Caco-2 (cell line): ENCODE measurements at regions not wholly inside any gene's neighbourhood (a gene's known extent, or its start where the extent isn't known, plus 50 kb on each side); places are given as distances from the start of the nearest gene placed in this dataset.

Experiments
- BruUV-seq: library from RNA; stranded (reverse); fragments of 400-500 nt; replicated peaks from 2 replicates; lab custom pipeline; 2021; lab: Mats Ljungman, UMichigan
- CTCF ChIA-PET: fragments of 300-600 bp; sonication (Branson Sonifier 250); formaldehyde crosslinking; loops from one replicate; lab custom pipeline; 2022; ENCODE audit warnings: antibody characterized with exemption; lab: Charles Lee
- POLR2A ChIA-PET: fragments of 300-600 bp; sonication (Branson Sonifier 250); formaldehyde crosslinking; loops from one replicate; lab custom pipeline; 2022; ENCODE audit warnings: antibody characterized with exemption; lab: Charles Lee
- DNase-seq, 2 experiments: peaks; one replicate each; pipeline versions ENCODE4 v3.0.0 to v3.0.0-alpha.2; 2020 to 2022
- H3K27me3 ChIP-seq: replicated peaks from 2 replicates; pipeline ENCODE4 v1.6.0; 2011; ENCODE audit warnings: low read length; ENCODE audit not compliant: control insufficient read depth, insufficient read depth
- H3K36me3 ChIP-seq: 2 replicates; pipeline ENCODE4 v1.5.1; 2011; ENCODE audit warnings: low read length; ENCODE audit not compliant: control insufficient read depth, insufficient read depth
- H3K4me1 ChIP-seq: fragments of 250-450 bp; sonication (Bioruptor Pico); 2 replicates; pipeline ENCODE4 v1.5.1; 2020; ENCODE audit warnings: mild to moderate bottlenecking
- H3K4me3 ChIP-seq: 2 replicates; pipeline ENCODE4 v1.5.1; 2011; ENCODE audit warnings: low read depth, mild to moderate bottlenecking, control low read depth, low read length
- H3K9me3 ChIP-seq: fragments of 250-450 bp; sonication (Bioruptor Pico); 2 replicates; pipeline ENCODE4 v1.5.1; 2020; ENCODE audit warnings: mild to moderate bottlenecking, moderate library complexity
- H3K27ac Mint-ChIP-seq: one replicate; pipeline ENCODE4 v1.8.0; 2022; ENCODE audit warnings: mixed read lengths; ENCODE audit not compliant: unreplicated experiment
- H3K27me3 Mint-ChIP-seq: one replicate; pipeline ENCODE4 v1.8.0; 2022; ENCODE audit warnings: mixed read lengths; ENCODE audit not compliant: insufficient read depth, unreplicated experiment
- H3K36me3 Mint-ChIP-seq: one replicate; pipeline ENCODE4 v1.8.0; 2022; ENCODE audit warnings: mild to moderate bottlenecking, mixed read lengths; ENCODE audit not compliant: insufficient read depth, unreplicated experiment
- H3K4me1 Mint-ChIP-seq: one replicate; pipeline ENCODE4 v1.8.0; 2022; ENCODE audit warnings: low read depth, mixed read lengths; ENCODE audit not compliant: unreplicated experiment
- H3K4me3 Mint-ChIP-seq: one replicate; pipeline ENCODE4 v1.8.0; 2022; ENCODE audit warnings: mild to moderate bottlenecking, moderate library complexity, mixed read lengths; ENCODE audit not compliant: unreplicated experiment
- H3K9me3 Mint-ChIP-seq: one replicate; pipeline ENCODE4 v1.8.0; 2022; ENCODE audit warnings: mixed read lengths; ENCODE audit not compliant: unreplicated experiment
- CTCF ChIP-seq, 2 experiments: fragments of 200-600 bp in 1 of 2; IDR thresholded peaks; 1 replicate in 1 of 2; 2 replicates in 1 of 2; pipeline versions ENCODE4 v1.5.1 to v1.8.0; 2011 to 2022; ENCODE audit warnings: antibody characterized with exemption in 1 of 2, control low read depth in 1 of 2, inconsistent platforms in 1 of 2, low read depth in 1 of 2, low read length in 1 of 2, mild to moderate bottlenecking in 1 of 2, moderate library complexity in 1 of 2; ENCODE audit not compliant: insufficient read depth in 1 of 2, severe bottlenecking in 1 of 2, unreplicated experiment in 1 of 2
- intact Hi-C: fragments of 100-400 bp; cut with micrococcal nuclease; formaldehyde crosslinking; loops from one replicate; pipeline ENCODE4 v1.10.0; 2022; ENCODE audit not compliant: unreplicated experiment

GRCh38 chr5:6909901-6910300 is 196.7 kb downstream of the TENT4A start:
- Histone ChIP-seq H3K9me3 (no peaks in the 10 kb centered on the region), H3K4me3 (no peak overlapping the region), H3K4me1 (no peaks in the 10 kb centered on the region), H3K36me3 (no peaks in the 10 kb centered on the region), H3K27me3 (no peaks in the 10 kb centered on the region)
- Mint-ChIP-seq H3K36me3 (no peaks in the 10 kb centered on the region), H3K9me3 (peaks cover 8% of the 10 kb centered on the region), H3K4me3 (no peak overlapping the region), H3K27me3 (peaks cover 11% of the 10 kb centered on the region), H3K27ac (no peak overlapping the region), H3K4me1 (no peaks in the 10 kb centered on the region)
- intact Hi-C loops, result no loop called here
- POLR2A ChIA-PET, result no interaction called here
- BruUV-seq, result no TSS peak
- TF ChIP-seq CTCF (IDR thresholded peaks at IDR 0.05; ENCODE audit: insufficient read depth in 1 of 2, low read depth in 1 of 2, low read length in 1 of 2, severe bottlenecking in 1 of 2, unreplicated experiment in 1 of 2), result no peak
- no peak for DNase-seq
- CTCF ChIA-PET, result no interaction called here

GRCh38 chr5:6910950-6911349 is 197.7 kb downstream of the TENT4A start:
- H3K36me3 ChIP-seq, result no peaks in the 10 kb centered on the region
- DNase-seq, result no peak
- no peaks in the 10 kb centered on the region for H3K9me3 ChIP-seq
- Mint-ChIP-seq H3K4me1 (no peaks in the 10 kb centered on the region), H3K27ac (no peak overlapping the region), H3K4me3 (no peak overlapping the region), H3K9me3 (peaks cover 8% of the 10 kb centered on the region), H3K36me3 (no peaks in the 10 kb centered on the region), H3K27me3 (peaks cover 11% of the 10 kb centered on the region)
- no peak for TF ChIP-seq CTCF (IDR thresholded peaks at IDR 0.05; ENCODE audit: insufficient read depth in 1 of 2, low read depth in 1 of 2, low read length in 1 of 2, severe bottlenecking in 1 of 2, unreplicated experiment in 1 of 2)
- no TSS peak for BruUV-seq
- intact Hi-C loops, result no loop called here
- ChIA-PET CTCF (no interaction called here), POLR2A (no interaction called here)
- no peak overlapping the region for H3K4me3 ChIP-seq
- no peaks in the 10 kb centered on the region for H3K4me1 ChIP-seq
- H3K27me3 ChIP-seq, result no peaks in the 10 kb centered on the region

- intact Hi-C loops, result no loop called here
- Histone ChIP-seq H3K4me3 (no peak overlapping the region), H3K4me1 (no peaks in the 10 kb centered on the region), H3K36me3 (no peaks in the 10 kb centered on the region), H3K27me3 (no peaks in the 10 kb centered on the region), H3K9me3 (no peaks in the 10 kb centered on the region)
- BruUV-seq, result no TSS peak
- ChIA-PET POLR2A (no interaction called here), CTCF (no interaction called here)
- Mint-ChIP-seq H3K27ac (no peak overlapping the region), H3K4me1 (no peaks in the 10 kb centered on the region), H3K27me3 (peaks cover 9% of the 10 kb centered on the region), H3K36me3 (no peaks in the 10 kb centered on the region), H3K9me3 (no peaks in the 10 kb centered on the region), H3K4me3 (no peak overlapping the region)
- TF ChIP-seq CTCF (IDR thresholded peaks at IDR 0.05; ENCODE audit: insufficient read depth in 1 of 2, low read depth in 1 of 2, low read length in 1 of 2, severe bottlenecking in 1 of 2, unreplicated experiment in 1 of 2), result no peak
- DNase-seq, result no peak
These were observed 201.1 kb downstream of the TENT4A start for GRCh38 chr5:6914347-6914746.
